ENCODE measurements at regions not wholly inside any gene's neighbourhood (a gene's known extent, or its start where the extent isn't known, plus 50 kb on each side); places are given as distances from the start of the nearest gene placed in this dataset.

GRCh38 chr10:123427165-123427786, 238.9 kb upstream of the GPR26 start:
- DNase-seq (ENCODE audit: low read depth), result no peak
- TF ChIP-seq, protein P1, sequence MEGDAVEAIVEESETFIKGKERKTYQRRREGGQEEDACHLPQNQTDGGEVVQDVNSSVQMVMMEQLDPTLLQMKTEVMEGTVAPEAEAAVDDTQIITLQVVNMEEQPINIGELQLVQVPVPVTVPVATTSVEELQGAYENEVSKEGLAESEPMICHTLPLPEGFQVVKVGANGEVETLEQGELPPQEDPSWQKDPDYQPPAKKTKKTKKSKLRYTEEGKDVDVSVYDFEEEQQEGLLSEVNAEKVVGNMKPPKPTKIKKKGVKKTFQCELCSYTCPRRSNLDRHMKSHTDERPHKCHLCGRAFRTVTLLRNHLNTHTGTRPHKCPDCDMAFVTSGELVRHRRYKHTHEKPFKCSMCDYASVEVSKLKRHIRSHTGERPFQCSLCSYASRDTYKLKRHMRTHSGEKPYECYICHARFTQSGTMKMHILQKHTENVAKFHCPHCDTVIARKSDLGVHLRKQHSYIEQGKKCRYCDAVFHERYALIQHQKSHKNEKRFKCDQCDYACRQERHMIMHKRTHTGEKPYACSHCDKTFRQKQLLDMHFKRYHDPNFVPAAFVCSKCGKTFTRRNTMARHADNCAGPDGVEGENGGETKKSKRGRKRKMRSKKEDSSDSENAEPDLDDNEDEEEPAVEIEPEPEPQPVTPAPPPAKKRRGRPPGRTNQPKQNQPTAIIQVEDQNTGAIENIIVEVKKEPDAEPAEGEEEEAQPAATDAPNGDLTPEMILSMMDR (conservative IDR thresholded peaks at IDR 0.05; ENCODE audit: low read depth, low read length), result no peak
- no peak overlapping the region for H3K4me3 ChIP-seq (ENCODE audit: low read depth, low read length)

- TF ChIP-seq, protein P1 (conservative IDR thresholded peaks at IDR 0.05; ENCODE audit: low read depth, low read length), result no peak
- H3K4me3 ChIP-seq (ENCODE audit: low read depth, low read length), result no peak overlapping the region
- no peak for DNase-seq (ENCODE audit: low read depth)
Measured at GRCh38 chr10:123428391-123428790, 237.8 kb upstream of the GPR26 start.

DNA sequence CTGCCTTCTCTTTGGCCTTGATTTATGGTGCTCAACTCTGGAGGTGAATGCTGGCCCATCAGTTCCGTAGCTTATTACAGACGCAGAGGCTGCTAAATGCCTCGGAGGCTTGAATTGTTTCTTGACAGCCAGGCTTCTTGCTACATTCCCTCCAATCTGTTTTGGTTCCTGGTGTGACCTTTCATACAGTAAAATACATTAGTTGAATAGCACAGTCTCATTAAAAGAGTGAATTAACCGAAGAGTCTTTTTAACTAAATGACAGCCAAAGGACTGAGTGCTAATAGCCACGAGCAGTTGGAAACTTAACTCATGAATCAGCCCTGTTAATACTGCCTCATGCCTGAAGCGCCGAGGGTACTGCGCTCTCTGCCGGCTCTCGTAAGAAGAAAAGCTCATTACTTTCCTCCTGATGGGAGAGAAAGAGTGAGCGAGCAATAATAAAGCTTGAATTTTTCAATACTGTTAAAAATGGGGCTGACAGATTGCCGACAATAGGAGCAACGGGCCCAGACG, 236.4 kb upstream of the GPR26 start:
- TF ChIP-seq, protein P1 (conservative IDR thresholded peaks at IDR 0.05; ENCODE audit: low read depth, low read length), result no peak
- DNase-seq (ENCODE audit: low read depth), result no peak
- no peak overlapping the region for H3K4me3 ChIP-seq (ENCODE audit: low read depth, low read length)

DNA sequence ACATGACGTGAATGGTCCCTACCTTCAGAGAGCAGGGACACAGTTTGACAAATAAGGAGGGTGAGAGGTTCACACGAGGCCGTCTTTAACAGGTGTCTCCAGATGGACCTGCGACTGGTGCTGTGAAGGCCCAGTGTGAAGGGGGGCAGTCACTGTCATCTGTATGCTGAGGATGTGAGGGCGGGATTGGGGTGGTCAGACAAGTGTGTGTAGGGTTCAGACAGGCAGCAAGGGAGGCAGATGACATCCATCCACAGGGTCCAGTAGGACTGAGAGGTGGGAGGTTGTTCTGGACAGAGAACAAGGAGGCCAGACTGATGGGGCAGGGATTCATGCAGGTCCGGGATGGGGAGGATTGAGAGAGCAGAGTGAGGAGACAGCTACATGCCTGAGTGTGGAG, 232.6 kb upstream of the GPR26 start:
- H3K4me3 ChIP-seq (ENCODE audit: low read depth, low read length), result no peak overlapping the region
- no peak for DNase-seq (ENCODE audit: low read depth)
- TF ChIP-seq, protein P1 (conservative IDR thresholded peaks at IDR 0.05; ENCODE audit: low read depth, low read length), result no peak

GRCh38 chr10:123434435-123435039, 231.6 kb upstream of the GPR26 start:
- no peak overlapping the region for H3K4me3 ChIP-seq (ENCODE audit: low read depth, low read length)
- DNase-seq (ENCODE audit: low read depth), result no peak
- TF ChIP-seq, protein P1 (conservative IDR thresholded peaks at IDR 0.05; ENCODE audit: low read depth, low read length), result no peak

GRCh38 chr10:123442901-123443300, 223.3 kb upstream of the GPR26 start:
- no peak for DNase-seq (ENCODE audit: low read depth)
- TF ChIP-seq, protein P1 (conservative IDR thresholded peaks at IDR 0.05; ENCODE audit: low read depth, low read length), result no peak
- H3K4me3 ChIP-seq (ENCODE audit: low read depth, low read length), result no peak overlapping the region

DNA sequence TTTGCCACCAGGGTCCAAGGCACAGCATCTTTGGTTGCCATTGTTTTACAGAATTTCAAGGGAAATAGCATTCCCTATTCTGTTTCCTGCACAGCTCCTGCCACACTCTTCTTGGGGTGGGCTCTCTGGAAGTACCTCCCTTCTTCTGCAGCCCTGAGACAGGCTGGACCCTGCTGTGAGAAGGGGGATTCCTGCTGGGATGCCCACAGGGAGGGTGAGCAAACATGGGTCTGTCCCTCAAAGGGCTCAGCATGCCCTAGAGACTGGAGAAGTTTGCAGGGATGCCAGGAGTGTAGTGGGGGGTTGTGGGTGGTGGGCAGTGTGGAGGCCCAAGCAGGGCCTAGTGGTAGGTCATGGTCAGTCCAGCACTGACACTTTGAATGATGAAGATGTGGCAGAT, 222.2 kb upstream of the GPR26 start:
- DNase-seq (ENCODE audit: low read depth), result no peak
- TF ChIP-seq, protein P1 (conservative IDR thresholded peaks at IDR 0.05; ENCODE audit: low read depth, low read length), result no peak
- no peak overlapping the region for H3K4me3 ChIP-seq (ENCODE audit: low read depth, low read length)
